Erythroblast (primary cell): ENCODE measurements at regions not wholly inside any gene's neighbourhood (a gene's known extent, or its start where the extent isn't known, plus 50 kb on each side); places are given as distances from the start of the nearest gene placed in this dataset.

Source experiments
- GATA1 ChIP-seq: IDR thresholded peaks from 2 replicates; pipeline ENCODE4 v1.6.1; 2011; ENCODE audit warnings: low read depth, mild to moderate bottlenecking, control low read depth, low read length, moderate library complexity
- POLR2A ChIP-seq: IDR thresholded peaks from 2 replicates; pipeline ENCODE4 v1.6.1; 2011; ENCODE audit warnings: mild to moderate bottlenecking, low read length

- no peak for TF ChIP-seq POLR2A
- no peak for TF ChIP-seq GATA1
Measured at GRCh38 chr2:150085478-150085877, 402.0 kb downstream of the RND3 start.
